ENCODE measurements at regions not wholly inside any gene's neighbourhood (a gene's known extent, or its start where the extent isn't known, plus 50 kb on each side); places are given as distances from the start of the nearest gene placed in this dataset.

DNA sequence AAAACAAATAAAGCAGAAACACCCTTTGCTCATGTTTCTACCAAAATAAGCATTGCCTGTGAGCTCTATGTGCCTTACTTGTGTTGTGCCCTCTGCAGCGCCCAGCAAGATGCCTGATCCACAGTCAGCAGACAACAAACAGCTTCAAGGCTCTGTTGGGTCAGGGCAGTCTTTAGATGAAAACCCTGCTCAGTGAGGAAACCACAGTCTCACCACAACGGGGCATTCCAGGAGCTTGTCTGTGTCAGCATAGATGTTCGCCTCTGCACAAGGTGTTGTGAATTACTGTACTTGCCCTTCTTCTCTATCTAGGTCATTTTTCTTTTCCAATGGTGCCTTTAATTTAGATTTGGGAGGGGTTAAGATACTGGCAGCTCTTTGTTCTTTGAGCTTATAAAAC lies 251.9 kb downstream of the COL4A1 start:
- Mint-ChIP-seq H3K27me3 (ENCODE audit: low read depth, poor library complexity) (no peaks in the 10 kb centered on the region), H3K4me3 (no peak overlapping the region), H3K36me3 (ENCODE audit: low read depth) (no peaks in the 10 kb centered on the region), H3K4me1 (peaks cover 6% of the 10 kb centered on the region), H3K9me3 (no peaks in the 10 kb centered on the region), H3K27ac (no peak overlapping the region)
- TF ChIP-seq, protein P1, sequence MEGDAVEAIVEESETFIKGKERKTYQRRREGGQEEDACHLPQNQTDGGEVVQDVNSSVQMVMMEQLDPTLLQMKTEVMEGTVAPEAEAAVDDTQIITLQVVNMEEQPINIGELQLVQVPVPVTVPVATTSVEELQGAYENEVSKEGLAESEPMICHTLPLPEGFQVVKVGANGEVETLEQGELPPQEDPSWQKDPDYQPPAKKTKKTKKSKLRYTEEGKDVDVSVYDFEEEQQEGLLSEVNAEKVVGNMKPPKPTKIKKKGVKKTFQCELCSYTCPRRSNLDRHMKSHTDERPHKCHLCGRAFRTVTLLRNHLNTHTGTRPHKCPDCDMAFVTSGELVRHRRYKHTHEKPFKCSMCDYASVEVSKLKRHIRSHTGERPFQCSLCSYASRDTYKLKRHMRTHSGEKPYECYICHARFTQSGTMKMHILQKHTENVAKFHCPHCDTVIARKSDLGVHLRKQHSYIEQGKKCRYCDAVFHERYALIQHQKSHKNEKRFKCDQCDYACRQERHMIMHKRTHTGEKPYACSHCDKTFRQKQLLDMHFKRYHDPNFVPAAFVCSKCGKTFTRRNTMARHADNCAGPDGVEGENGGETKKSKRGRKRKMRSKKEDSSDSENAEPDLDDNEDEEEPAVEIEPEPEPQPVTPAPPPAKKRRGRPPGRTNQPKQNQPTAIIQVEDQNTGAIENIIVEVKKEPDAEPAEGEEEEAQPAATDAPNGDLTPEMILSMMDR (IDR thresholded peaks at IDR 0.05), result no peak
- DNase-seq, result no peak

DNA sequence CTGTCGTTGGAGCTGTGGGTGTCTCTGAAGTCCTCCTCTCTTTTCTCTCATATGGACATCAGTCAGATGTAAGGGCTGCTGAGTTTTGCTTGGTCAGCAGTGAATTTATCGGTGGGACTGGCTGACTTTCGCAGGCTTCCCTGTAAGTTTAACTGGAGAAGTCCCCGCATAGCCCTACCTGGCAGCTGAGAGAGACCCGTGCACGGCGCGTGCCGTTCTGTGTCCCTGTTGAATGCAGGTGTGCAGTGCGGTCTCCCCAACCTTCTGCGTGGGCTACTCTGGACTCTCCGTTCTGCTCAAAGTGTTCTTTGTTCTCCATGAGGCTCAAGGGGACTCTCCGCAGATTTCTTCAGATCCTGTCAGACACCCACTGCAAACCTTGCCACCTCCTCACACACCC lies 252.9 kb downstream of the COL4A1 start:
- DNase-seq, result no peak
- H3K27ac Mint-ChIP-seq, result no peak overlapping the region
- H3K4me3 Mint-ChIP-seq, result no peak overlapping the region
- TF ChIP-seq, protein P1 (IDR thresholded peaks at IDR 0.05), result no peak
- no peaks in the 10 kb centered on the region for H3K36me3 Mint-ChIP-seq (ENCODE audit: low read depth)
- H3K4me1 Mint-ChIP-seq, result peaks cover 6% of the 10 kb centered on the region
- H3K27me3 Mint-ChIP-seq (ENCODE audit: low read depth, poor library complexity), result no peaks in the 10 kb centered on the region
- H3K9me3 Mint-ChIP-seq, result no peaks in the 10 kb centered on the region

DNA sequence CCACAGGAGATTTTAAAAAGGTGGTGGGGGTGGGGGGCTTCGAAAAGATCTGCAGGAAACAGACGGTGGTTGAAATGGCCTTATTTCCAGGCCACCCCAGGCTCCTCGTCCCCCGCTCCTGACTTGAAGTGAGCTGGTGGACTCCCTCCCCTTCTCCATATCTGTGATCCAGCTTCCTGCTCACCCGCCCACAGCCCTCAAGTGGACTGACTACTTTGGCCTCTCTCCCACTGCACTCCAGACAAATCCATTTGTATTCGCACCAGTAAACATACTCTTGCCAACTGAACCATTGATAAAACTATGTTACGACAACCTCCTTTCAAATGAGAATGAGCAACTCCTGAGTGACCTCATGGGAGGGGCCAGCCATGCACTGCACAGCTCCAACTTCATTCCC lies 259.5 kb downstream of the COL4A1 start:
- no peak for DNase-seq
- TF ChIP-seq, protein P1 (IDR thresholded peaks at IDR 0.05), result no peak
- no peaks in the 10 kb centered on the region for H3K36me3 Mint-ChIP-seq (ENCODE audit: low read depth)
- peaks cover 16% of the 10 kb centered on the region for H3K4me1 Mint-ChIP-seq
- H3K4me3 Mint-ChIP-seq, result no peak overlapping the region
- H3K27ac Mint-ChIP-seq, result no peak overlapping the region
- H3K27me3 Mint-ChIP-seq (ENCODE audit: low read depth, poor library complexity), result peaks cover 6% of the 10 kb centered on the region
- H3K9me3 Mint-ChIP-seq, result peaks cover 4% of the 10 kb centered on the region

DNA sequence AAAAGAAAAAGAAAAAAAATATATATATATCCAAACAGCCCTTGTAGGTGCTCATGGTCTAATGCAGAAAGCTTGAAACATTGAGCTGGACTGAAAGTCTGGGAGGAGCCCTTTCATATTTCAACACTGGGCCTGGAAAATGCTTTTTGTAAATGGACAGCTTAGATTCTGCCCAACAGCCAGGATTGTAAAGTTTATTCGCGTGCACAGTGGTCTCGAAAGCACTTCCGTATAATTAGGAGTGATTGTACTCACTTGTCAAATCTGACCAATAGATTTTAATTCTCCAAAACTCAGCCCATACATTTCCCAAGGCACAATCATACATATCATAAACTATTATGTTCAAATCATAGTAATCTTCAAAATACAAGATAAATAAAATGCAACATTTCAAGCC lies 260.1 kb downstream of the COL4A1 start:
- no peak for DNase-seq
- no peak overlapping the region for H3K27ac Mint-ChIP-seq

DNA sequence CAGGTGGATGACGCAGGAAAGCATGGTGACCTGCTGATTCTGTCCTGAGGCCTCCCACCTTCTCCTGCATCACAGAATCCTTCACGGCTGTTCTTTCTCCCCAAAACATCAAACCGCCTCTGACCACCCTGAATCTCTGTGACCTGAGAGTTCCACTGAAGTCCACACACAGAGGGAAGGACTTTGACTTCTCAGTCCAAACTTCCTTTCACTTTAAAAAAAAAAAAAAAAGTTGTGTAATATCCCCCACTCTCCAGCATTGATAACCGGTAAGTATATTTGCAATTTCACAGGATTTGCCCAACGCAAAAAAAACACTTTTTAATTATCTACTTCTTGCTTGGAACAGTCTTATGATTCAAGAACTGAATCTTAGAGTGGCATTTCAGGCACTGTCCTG lies 259.5 kb upstream of the IRS2 start:
- TF ChIP-seq, protein P1 (IDR thresholded peaks at IDR 0.05), result no peak
- H3K4me1 Mint-ChIP-seq, result peaks cover 16% of the 10 kb centered on the region
- no peaks in the 10 kb centered on the region for H3K36me3 Mint-ChIP-seq (ENCODE audit: low read depth)
- H3K9me3 Mint-ChIP-seq, result peaks cover 4% of the 10 kb centered on the region
- no peak overlapping the region for H3K27ac Mint-ChIP-seq
- H3K4me3 Mint-ChIP-seq, result no peak overlapping the region
- H3K27me3 Mint-ChIP-seq (ENCODE audit: low read depth, poor library complexity), result peaks cover 6% of the 10 kb centered on the region
- no peak for DNase-seq

More for the DNA sequence above, 260.1 kb downstream of the COL4A1 start:
- Mint-ChIP-seq H3K9me3 (peaks cover 4% of the 10 kb centered on the region), H3K4me3 (no peak overlapping the region), H3K4me1 (peaks cover 16% of the 10 kb centered on the region), H3K36me3 (ENCODE audit: low read depth) (no peaks in the 10 kb centered on the region), H3K27me3 (ENCODE audit: low read depth, poor library complexity) (peaks cover 6% of the 10 kb centered on the region)
- TF ChIP-seq, protein P1 (IDR thresholded peaks at IDR 0.05), result no peak

DNA sequence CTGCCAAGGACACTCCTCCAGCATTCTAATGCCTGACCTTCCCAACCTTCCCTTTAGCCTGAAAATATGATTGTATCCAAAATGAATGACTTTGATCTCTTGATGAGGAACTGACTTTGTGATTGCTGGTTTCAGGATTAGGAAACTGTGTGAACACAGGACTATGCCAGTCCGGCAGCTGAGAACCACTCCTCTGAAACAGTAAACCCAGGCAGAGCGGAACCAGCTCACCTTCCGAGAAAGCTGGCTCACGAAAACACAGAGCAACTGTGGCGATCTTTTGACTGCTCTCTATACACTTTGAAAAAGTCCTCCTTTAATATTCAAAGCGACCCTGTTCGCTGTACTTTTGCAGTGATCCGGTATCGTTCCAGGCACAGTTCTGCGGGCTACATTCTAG lies 258.8 kb upstream of the IRS2 start:
- TF ChIP-seq, protein P1 (IDR thresholded peaks at IDR 0.05), result no peak
- Mint-ChIP-seq H3K27me3 (ENCODE audit: low read depth, poor library complexity) (peaks cover 6% of the 10 kb centered on the region), H3K27ac (no peak overlapping the region), H3K4me1 (peaks cover 16% of the 10 kb centered on the region), H3K36me3 (ENCODE audit: low read depth) (no peaks in the 10 kb centered on the region), H3K9me3 (peaks cover 4% of the 10 kb centered on the region), H3K4me3 (no peak overlapping the region)
- no peak for DNase-seq

Measured in nephron progenitor cell (in vitro differentiated cells).